ENCODE measurements at regions not wholly inside any gene's neighbourhood (a gene's known extent, or its start where the extent isn't known, plus 50 kb on each side); places are given as distances from the start of the nearest gene placed in this dataset.

DNA sequence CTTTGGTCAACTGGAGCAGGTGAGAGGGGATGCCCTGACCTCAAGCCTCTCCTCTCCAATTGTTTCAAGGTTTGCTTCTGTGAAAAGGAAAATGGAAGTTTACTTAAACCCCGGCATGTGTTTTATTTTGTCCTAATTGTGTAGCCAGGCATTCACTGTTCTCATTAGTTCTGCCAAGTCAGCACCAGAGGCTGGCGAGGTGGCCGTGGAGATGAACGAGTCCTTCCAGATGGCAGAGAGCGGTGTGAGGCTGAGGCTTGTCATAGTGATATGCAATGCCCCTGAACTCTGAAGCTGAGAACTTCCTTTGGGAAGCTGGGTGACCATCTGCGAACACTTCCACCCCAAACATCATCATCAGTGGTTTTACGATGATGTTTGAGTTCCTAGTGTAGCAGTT, 199.6 kb downstream of the TJP1 start:
- TF ChIP-seq, protein P1, sequence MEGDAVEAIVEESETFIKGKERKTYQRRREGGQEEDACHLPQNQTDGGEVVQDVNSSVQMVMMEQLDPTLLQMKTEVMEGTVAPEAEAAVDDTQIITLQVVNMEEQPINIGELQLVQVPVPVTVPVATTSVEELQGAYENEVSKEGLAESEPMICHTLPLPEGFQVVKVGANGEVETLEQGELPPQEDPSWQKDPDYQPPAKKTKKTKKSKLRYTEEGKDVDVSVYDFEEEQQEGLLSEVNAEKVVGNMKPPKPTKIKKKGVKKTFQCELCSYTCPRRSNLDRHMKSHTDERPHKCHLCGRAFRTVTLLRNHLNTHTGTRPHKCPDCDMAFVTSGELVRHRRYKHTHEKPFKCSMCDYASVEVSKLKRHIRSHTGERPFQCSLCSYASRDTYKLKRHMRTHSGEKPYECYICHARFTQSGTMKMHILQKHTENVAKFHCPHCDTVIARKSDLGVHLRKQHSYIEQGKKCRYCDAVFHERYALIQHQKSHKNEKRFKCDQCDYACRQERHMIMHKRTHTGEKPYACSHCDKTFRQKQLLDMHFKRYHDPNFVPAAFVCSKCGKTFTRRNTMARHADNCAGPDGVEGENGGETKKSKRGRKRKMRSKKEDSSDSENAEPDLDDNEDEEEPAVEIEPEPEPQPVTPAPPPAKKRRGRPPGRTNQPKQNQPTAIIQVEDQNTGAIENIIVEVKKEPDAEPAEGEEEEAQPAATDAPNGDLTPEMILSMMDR (conservative IDR thresholded peaks at IDR 0.05): no peak

More for the DNA sequence above, 199.6 kb downstream of the TJP1 start:
- H2AK5ac ChIP-seq (ENCODE audit: insufficient read length, low read length): no peak overlapping the region
- no peaks in the 10 kb centered on the region for H3K79me2 ChIP-seq (ENCODE audit: insufficient read depth, low read length)
- no peak overlapping the region for H2BK12ac ChIP-seq (ENCODE audit: insufficient read length, low read depth, low read length)
- no peak overlapping the region for H3K27ac ChIP-seq (ENCODE audit: insufficient read length, low read depth, low read length)
- DNase-seq: no peak
- H3K79me1 ChIP-seq (ENCODE audit: insufficient read depth, low read depth, low read length, poor library complexity, severe bottlenecking): no peaks in the 10 kb centered on the region
- no peaks in the 10 kb centered on the region for H3K23me2 ChIP-seq (ENCODE audit: insufficient read length, low read depth, low read length, poor library complexity, severe bottlenecking)
- H3K4me1 Mint-ChIP-seq: no peaks in the 10 kb centered on the region
- no peaks in the 10 kb centered on the region for H3K27me3 ChIP-seq (ENCODE audit: insufficient read depth, low read length)
- H4K8ac ChIP-seq (replicated peaks; ENCODE audit: insufficient read length, low read depth, low read length): no peak overlapping the region
- H3K4me3 Mint-ChIP-seq: no peak overlapping the region
- no peak overlapping the region for H2AFZ ChIP-seq (ENCODE audit: low read length)
- H2BK5ac ChIP-seq (ENCODE audit: insufficient read length, low read length): no peak overlapping the region
- H4K20me1 ChIP-seq (ENCODE audit: control insufficient read depth, insufficient read depth, insufficient read length): no peaks in the 10 kb centered on the region
- H3K23ac ChIP-seq (ENCODE audit: insufficient read length, low read depth, low read length): no peak overlapping the region
- H3K9me3 ChIP-seq (ENCODE audit: control insufficient read depth, low read depth, low read length): no peaks in the 10 kb centered on the region
- H3K36me3 Mint-ChIP-seq (ENCODE audit: insufficient read depth in 1 of 3, low read depth in 3 of 3): peaks cover 0 to 5% (median 2%) of the 10 kb centered on the region in 3 experiments; a peak in 4 of 7 replicates
- H4K5ac ChIP-seq (ENCODE audit: insufficient read length, low read depth, low read length): no peak overlapping the region
- H3K4me1 ChIP-seq (ENCODE audit: insufficient read depth, low read length): no peaks in the 10 kb centered on the region
- no peak overlapping the region for H2BK120ac ChIP-seq (ENCODE audit: low read depth, low read length, poor library complexity, severe bottlenecking)
- H3K18ac ChIP-seq (ENCODE audit: insufficient read length, low read depth, low read length): no peak overlapping the region
- H3K56ac ChIP-seq (ENCODE audit: insufficient read length, low read depth, low read length): no peak overlapping the region
- no peak overlapping the region for H3K14ac ChIP-seq (ENCODE audit: insufficient read depth, low read length)
- no CpG with 5 or more reads among the region's 7 CpGs for WGBS (ENCODE audit: extremely low coverage, insufficient read length, low lambda C conversion rate)
- H3K9ac ChIP-seq (ENCODE audit: extremely low read depth, insufficient read length, low read length): no peak overlapping the region
- no peak overlapping the region for H3K4ac ChIP-seq (ENCODE audit: low read depth, low read length)
- no peaks in the 10 kb centered on the region for H3K9me3 Mint-ChIP-seq
- H3K4me2 ChIP-seq (ENCODE audit: insufficient read depth, insufficient read length, low read length): no peak overlapping the region
- no peak overlapping the region for H2BK20ac ChIP-seq (ENCODE audit: low read depth, low read length, poor library complexity, severe bottlenecking)
- H3T11ph ChIP-seq (ENCODE audit: low read length): no peak overlapping the region
- no peak overlapping the region for H2BK15ac ChIP-seq (ENCODE audit: low read depth, low read length)
- H4K91ac ChIP-seq (ENCODE audit: insufficient read length, low read depth, low read length): no peak overlapping the region
- H3K27me3 Mint-ChIP-seq (ENCODE audit: low read depth): peaks cover 3% of the 10 kb centered on the region; the same call in 1 of the 2 replicates
- no peak overlapping the region for H3K27ac Mint-ChIP-seq

Data from H9 (cell line).